ENCODE measurements at regions not wholly inside any gene's neighbourhood (a gene's known extent, or its start where the extent isn't known, plus 50 kb on each side); places are given as distances from the start of the nearest gene placed in this dataset.

DNA sequence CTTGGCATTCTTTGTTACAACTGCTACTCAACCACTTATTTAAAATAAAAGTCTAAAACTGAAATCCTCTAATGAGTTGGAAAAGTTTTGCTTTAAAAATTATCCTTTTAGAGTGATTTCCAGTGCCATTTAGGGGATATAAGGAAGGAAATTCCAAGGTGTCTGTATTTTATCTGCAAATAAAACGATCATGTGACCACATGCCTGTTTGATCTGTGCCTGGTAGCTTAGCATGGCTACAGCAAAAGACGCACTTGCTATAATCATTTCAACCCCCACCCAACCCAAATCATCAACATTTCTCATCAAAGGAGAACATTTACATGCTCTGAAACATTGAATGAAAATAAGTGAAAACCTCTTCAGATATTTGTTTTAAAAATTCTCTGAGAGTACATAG, 615.1 kb downstream of the IRS1 start:
- no peak for TF ChIP-seq POLR2A (IDR thresholded peaks at IDR 0.05)
- no peak for TF ChIP-seq CTCF (IDR thresholded peaks at IDR 0.05)
- H3K27ac ChIP-seq, result no peak overlapping the region
- H3K4me1 ChIP-seq (replicated peaks in 1 of 2), result peaks cover 4 to 6% of the 10 kb centered on the region in 2 donors
- no peaks in the 10 kb centered on the region for H3K9me3 ChIP-seq (replicated peaks in 1 of 3)
- H3K36me3 ChIP-seq (replicated peaks in 1 of 2), result no peaks in the 10 kb centered on the region
- DNase-seq, result no peak
- WGBS, 4 donors, result 81 to 89% (median 86%) methylated on average over 2 of the region's 2 CpGs
- H3K27me3 ChIP-seq, result no peaks in the 10 kb centered on the region
- no peak overlapping the region for H3K4me3 ChIP-seq
- intact Hi-C loops (cut with DNase I), result no loop called here

DNA sequence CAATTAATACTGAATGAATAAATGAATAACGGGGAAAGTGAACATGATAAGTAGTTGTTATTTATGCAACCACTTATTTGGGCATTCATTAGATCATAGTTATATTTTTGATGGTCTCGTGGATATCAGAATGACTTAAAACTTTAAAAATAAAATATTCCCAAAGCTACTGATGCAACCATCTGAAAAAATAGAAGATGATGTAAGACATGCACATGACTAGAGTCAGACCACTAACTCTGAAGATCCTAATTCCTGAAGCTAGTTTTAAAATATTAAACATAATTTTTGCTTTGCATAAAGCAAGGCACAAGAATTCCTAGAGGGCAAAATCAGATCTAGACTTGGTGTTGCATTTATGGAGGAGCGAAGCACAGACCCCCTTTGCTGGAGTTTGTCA, 616.1 kb downstream of the IRS1 start:
- Histone ChIP-seq H3K4me3 (no peak overlapping the region), H3K36me3 (replicated peaks in 1 of 2) (no peaks in the 10 kb centered on the region), H3K27me3 (no peaks in the 10 kb centered on the region), H3K4me1 (replicated peaks in 1 of 2) (peaks cover 4 to 6% of the 10 kb centered on the region in 2 donors), H3K9me3 (replicated peaks in 1 of 3) (peaks cover 0 to under 1% (median 0%) of the 10 kb centered on the region in 3 donors), H3K27ac (no peak overlapping the region)
- intact Hi-C loops (cut with DNase I), result no loop called here
- no peak for DNase-seq
- no peak for TF ChIP-seq CTCF (IDR thresholded peaks at IDR 0.05)
- no peak for TF ChIP-seq POLR2A (IDR thresholded peaks at IDR 0.05)
- 86 to 94% (median 88%) methylated on average over 3 of the region's 3 CpGs for WGBS, 4 donors

DNA sequence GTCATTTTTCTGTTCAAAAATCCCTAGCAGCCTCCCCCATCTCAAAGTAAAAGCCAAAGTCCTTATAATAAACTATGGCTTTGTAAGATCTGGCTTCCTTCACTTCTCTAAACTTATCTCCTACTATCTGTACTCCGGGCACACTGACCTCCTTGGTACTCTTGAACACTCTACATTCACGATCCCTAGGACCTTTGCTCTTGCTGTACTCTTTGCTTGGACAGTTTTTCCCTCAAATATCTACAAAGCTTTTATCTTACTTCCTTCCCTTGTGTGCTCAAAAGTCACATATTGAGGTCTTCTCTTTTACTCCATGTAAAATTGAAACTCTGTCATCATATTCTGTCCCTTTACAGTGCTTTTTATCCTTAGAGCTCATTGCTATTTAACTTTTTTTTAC, 616.6 kb downstream of the IRS1 start:
- TF ChIP-seq CTCF (IDR thresholded peaks at IDR 0.05), result no peak
- no peak for TF ChIP-seq POLR2A (IDR thresholded peaks at IDR 0.05)
- no peak overlapping the region for H3K4me3 ChIP-seq
- H3K27me3 ChIP-seq, result no peaks in the 10 kb centered on the region
- peaks cover 4 to 6% of the 10 kb centered on the region in 2 donors for H3K4me1 ChIP-seq (replicated peaks in 1 of 2)
- DNase-seq, result no peak
- intact Hi-C loops (cut with DNase I), result no loop called here
- H3K36me3 ChIP-seq (replicated peaks in 1 of 2), result no peaks in the 10 kb centered on the region
- peaks cover 0 to 5% (median 0%) of the 10 kb centered on the region in 3 donors for H3K9me3 ChIP-seq (replicated peaks in 1 of 3)
- no peak overlapping the region for H3K27ac ChIP-seq
- 76 to 91% (median 80%) methylated on average over 2 of the region's 2 CpGs for WGBS, 4 donors

DNA sequence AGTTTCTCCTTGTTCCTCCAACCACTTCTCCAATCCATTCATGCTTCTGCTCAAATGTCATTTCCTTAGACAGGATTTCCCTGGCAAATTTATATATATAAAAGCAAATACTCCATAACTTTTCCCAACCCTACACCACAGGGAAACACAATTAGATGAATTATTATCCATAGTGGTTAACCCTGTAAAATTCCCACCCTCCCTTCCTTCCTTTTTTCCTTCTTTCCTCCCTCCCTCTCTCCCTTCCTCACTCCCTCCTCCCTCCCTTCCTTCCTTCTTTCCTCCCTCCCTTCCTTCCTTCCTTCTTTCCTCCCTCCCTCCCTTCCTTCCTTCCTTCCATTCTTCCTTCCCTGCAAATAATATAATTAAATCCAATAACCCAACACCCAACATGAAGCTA, 617.7 kb downstream of the IRS1 start:
- peaks cover 0 to 6% of the 10 kb centered on the region in 2 donors for H3K4me1 ChIP-seq (replicated peaks in 1 of 2)
- intact Hi-C loops (cut with DNase I), result no loop called here
- H3K27me3 ChIP-seq, result no peaks in the 10 kb centered on the region
- no peak for DNase-seq
- peaks cover 0 to 11% (median 0%) of the 10 kb centered on the region in 3 donors for H3K9me3 ChIP-seq (replicated peaks in 1 of 3)
- H3K27ac ChIP-seq, result no peak overlapping the region
- TF ChIP-seq CTCF (IDR thresholded peaks at IDR 0.05) (no peak), POLR2A (IDR thresholded peaks at IDR 0.05) (no peak)
- no peak overlapping the region for H3K4me3 ChIP-seq
- H3K36me3 ChIP-seq (replicated peaks in 1 of 2), result no peaks in the 10 kb centered on the region
